ENCODE measurements at regions not wholly inside any gene's neighbourhood (a gene's known extent, or its start where the extent isn't known, plus 50 kb on each side); places are given as distances from the start of the nearest gene placed in this dataset.
"Not testable (repeated sequence)": the region's sequence is repeated elsewhere in the genome, so short reads cannot be mapped to it uniquely, and the experiment has no call there.

DNA sequence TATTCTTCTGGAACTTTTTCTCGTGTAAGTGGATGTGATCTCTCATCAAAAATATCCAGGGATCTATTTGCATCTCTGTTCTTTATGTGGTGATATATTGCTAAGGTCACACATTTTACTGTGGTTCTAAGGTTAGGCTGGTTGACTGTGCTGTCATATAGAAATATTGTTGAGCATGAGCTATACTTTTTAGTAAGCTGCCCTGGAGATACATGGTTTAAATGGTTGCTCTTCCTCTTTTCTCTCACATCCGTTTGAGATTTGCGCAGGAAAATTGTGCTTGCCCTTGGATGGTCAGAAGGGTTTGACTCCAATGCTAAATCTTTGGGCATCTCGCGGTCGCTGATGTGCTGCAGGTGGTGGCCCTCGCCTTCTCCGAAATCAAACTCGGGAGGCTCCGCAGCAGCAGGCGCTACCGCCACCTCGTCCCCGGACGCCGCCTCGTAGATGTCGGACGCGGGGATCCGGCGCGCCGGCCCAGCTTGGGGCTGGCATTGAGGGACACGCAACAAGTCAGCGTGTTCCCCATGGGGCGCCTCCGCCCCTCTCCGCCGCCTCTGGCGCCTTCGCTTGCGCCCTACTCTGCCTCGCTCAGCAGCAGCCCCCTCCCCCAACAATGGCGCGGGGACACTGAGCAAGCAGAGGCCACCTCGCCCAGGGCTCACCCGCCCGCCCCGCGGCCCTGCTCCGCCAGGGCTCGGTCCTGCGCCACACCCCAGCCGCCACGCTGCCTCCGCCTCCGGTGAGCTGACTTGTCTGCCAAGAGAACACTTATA is 154.5 kb downstream of the MSN start:
- DNase-seq (ENCODE audit: insufficient read length, low spot score, missing footprints) = no peak
- Histone ChIP-seq H3K4me1 (ENCODE audit: insufficient read depth, low read length) (no peaks in the 10 kb centered on the region), H2AFZ (ENCODE audit: low read length) (no peak overlapping the region), H4K20me1 (ENCODE audit: insufficient read depth, low read length) (no peaks in the 10 kb centered on the region), H3K27ac (ENCODE audit: low read depth, low read length) (no peak overlapping the region), H3K79me2 (ENCODE audit: insufficient read depth, low read length) (no peaks in the 10 kb centered on the region), H3K4me2 (ENCODE audit: insufficient read depth, low read length) (no peak overlapping the region), H3K36me3 (ENCODE audit: insufficient read depth, low read length) (no peaks in the 10 kb centered on the region), H3K4me3 (ENCODE audit: insufficient read depth, low read length) (no peak overlapping the region), H3K27me3 (ENCODE audit: insufficient read depth, low read length) (peaks cover 2% of the 10 kb centered on the region), H3K9me3 (ENCODE audit: low read depth, low read length) (no peaks in the 10 kb centered on the region)
- TF ChIP-seq, protein P1, sequence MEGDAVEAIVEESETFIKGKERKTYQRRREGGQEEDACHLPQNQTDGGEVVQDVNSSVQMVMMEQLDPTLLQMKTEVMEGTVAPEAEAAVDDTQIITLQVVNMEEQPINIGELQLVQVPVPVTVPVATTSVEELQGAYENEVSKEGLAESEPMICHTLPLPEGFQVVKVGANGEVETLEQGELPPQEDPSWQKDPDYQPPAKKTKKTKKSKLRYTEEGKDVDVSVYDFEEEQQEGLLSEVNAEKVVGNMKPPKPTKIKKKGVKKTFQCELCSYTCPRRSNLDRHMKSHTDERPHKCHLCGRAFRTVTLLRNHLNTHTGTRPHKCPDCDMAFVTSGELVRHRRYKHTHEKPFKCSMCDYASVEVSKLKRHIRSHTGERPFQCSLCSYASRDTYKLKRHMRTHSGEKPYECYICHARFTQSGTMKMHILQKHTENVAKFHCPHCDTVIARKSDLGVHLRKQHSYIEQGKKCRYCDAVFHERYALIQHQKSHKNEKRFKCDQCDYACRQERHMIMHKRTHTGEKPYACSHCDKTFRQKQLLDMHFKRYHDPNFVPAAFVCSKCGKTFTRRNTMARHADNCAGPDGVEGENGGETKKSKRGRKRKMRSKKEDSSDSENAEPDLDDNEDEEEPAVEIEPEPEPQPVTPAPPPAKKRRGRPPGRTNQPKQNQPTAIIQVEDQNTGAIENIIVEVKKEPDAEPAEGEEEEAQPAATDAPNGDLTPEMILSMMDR (IDR thresholded peaks at IDR 0.05; ENCODE audit: extremely low read depth, low read depth, low read length) = no peak

DNA sequence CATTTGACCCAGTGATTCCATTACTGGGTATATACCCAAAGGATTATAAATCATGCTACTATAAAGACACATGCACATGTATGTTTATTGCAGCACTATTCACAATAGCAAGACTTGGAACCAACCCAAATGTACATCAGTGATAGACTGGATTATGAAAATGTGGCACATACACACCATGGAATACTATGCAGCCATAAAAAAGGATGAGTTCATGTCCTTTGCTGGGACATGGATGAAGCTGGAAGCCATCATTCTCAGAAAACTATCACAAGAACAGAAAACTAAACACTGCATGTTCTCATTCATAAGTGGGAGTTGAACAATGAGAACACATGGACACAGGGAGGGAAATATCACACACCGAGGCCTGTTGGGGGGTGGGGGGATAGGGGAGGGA is 152.5 kb downstream of the MSN start:
- H3K9me3 ChIP-seq (ENCODE audit: low read depth, low read length); H3K27me3 ChIP-seq (ENCODE audit: insufficient read depth, low read length); H3K79me2 ChIP-seq (ENCODE audit: insufficient read depth, low read length); H3K36me3 ChIP-seq (ENCODE audit: insufficient read depth, low read length); H4K20me1 ChIP-seq (ENCODE audit: insufficient read depth, low read length); H3K4me2 ChIP-seq (ENCODE audit: insufficient read depth, low read length); H2AFZ ChIP-seq (ENCODE audit: low read length); H3K4me3 ChIP-seq (ENCODE audit: insufficient read depth, low read length); H3K27ac ChIP-seq (ENCODE audit: low read depth, low read length); H3K4me1 ChIP-seq (ENCODE audit: insufficient read depth, low read length); DNase-seq (ENCODE audit: insufficient read length, low spot score, missing footprints): not testable (repeated sequence)

DNA sequence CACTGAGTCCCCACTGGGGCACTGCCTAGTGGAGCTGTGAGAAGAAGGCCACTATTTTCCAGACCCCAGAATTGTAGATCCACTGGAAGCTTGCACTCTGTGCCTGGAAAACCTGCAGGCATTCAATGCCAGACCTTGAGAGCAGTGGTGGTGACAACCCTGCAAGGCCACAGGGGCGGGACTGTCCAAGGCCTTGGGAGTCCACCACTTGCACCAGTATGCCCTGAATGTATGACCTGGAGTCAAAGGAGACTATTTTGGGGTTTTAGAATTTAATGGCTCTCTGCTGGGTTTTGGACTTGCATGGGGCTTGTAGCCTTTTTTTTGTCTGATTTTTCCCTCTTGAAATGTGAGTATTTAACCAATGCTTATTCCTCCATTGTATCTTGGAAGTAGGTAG is 145.8 kb downstream of the MSN start:
- H3K4me3 ChIP-seq (ENCODE audit: insufficient read depth, low read length) = no peak overlapping the region
- no peak overlapping the region for H2AFZ ChIP-seq (ENCODE audit: low read length)
- no peaks in the 10 kb centered on the region for H3K79me2 ChIP-seq (ENCODE audit: insufficient read depth, low read length)
- no peaks in the 10 kb centered on the region for H4K20me1 ChIP-seq (ENCODE audit: insufficient read depth, low read length)
- TF ChIP-seq, protein P1 (IDR thresholded peaks at IDR 0.05; ENCODE audit: extremely low read depth, low read depth, low read length) = no peak
- no peak overlapping the region for H3K4me2 ChIP-seq (ENCODE audit: insufficient read depth, low read length)
- H3K9me3 ChIP-seq (ENCODE audit: low read depth, low read length) = no peaks in the 10 kb centered on the region
- H3K4me1 ChIP-seq (ENCODE audit: insufficient read depth, low read length) = no peaks in the 10 kb centered on the region
- no peaks in the 10 kb centered on the region for H3K36me3 ChIP-seq (ENCODE audit: insufficient read depth, low read length)
- no peak overlapping the region for H3K27ac ChIP-seq (ENCODE audit: low read depth, low read length)
- no peak for DNase-seq (ENCODE audit: insufficient read length, low spot score, missing footprints)
- no peaks in the 10 kb centered on the region for H3K27me3 ChIP-seq (ENCODE audit: insufficient read depth, low read length)

DNA sequence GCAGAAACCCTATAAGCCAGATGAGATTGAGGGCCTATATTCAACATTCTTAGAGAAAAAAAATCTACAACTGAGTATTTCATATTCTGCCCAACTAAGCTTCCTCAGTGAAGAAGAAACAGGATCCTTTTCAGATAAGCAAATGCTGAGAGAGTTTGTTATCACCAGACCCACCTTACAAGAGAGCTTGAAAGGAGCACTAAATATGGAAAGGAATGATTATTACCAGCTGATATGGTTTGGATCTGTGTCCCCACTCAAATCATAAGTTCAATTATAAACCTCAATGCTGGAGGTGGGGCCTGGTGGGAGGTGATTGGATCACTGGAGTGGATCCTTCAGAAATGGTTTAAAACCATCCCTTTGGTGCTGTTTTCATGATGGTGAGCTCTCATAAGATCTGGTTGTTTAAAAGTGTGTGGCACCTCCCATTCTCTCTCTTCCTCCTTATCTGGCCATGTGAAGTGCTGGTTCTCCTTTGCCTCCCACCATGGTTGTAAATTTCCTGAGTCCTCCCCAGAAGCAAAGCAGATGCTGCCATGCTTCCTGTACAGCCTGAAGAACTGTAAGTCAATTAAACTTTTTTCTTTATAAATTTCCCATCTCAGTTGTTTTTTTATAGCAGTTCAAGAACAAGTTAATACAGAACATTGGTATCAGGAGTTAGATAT is 144.2 kb downstream of the MSN start:
- Histone ChIP-seq H3K79me2 (ENCODE audit: insufficient read depth, low read length) (no peaks in the 10 kb centered on the region), H3K27me3 (ENCODE audit: insufficient read depth, low read length) (no peaks in the 10 kb centered on the region), H3K4me1 (ENCODE audit: insufficient read depth, low read length) (no peaks in the 10 kb centered on the region), H2AFZ (ENCODE audit: low read length) (no peak overlapping the region), H3K9me3 (ENCODE audit: low read depth, low read length) (no peaks in the 10 kb centered on the region), H4K20me1 (ENCODE audit: insufficient read depth, low read length) (no peaks in the 10 kb centered on the region), H3K36me3 (ENCODE audit: insufficient read depth, low read length) (no peaks in the 10 kb centered on the region), H3K4me2 (ENCODE audit: insufficient read depth, low read length) (no peak overlapping the region), H3K27ac (ENCODE audit: low read depth, low read length) (no peak overlapping the region), H3K4me3 (ENCODE audit: insufficient read depth, low read length) (no peak overlapping the region)
- TF ChIP-seq, protein P1 (IDR thresholded peaks at IDR 0.05; ENCODE audit: extremely low read depth, low read depth, low read length) = no peak
- DNase-seq (ENCODE audit: insufficient read length, low spot score, missing footprints) = no peak
